B cell (primary cell): ENCODE measurements at regions not wholly inside any gene's neighbourhood (a gene's known extent, or its start where the extent isn't known, plus 50 kb on each side); places are given as distances from the start of the nearest gene placed in this dataset.

Experiments
- ATAC-seq: fragments of 200-7000 bp; cut with Tn5 transposase; one replicate; pipeline ENCODE4 v1.10.0; 2021; ENCODE audit warnings: low read depth, mild to moderate bottlenecking, moderate number of reproducible peaks, moderate library complexity
- CTCF ChIA-PET: fragments of 350-600 bp; sonication (Branson Sonifier 250); formaldehyde crosslinking; loops from one replicate; lab custom pipeline; 2021; ENCODE audit warnings: antibody characterized with exemption, inconsistent platforms; lab: Charles Lee
- POLR2A ChIA-PET: fragments of 350-600 bp; sonication (Branson Sonifier 250); formaldehyde crosslinking; loops from one replicate; lab custom pipeline; 2021; ENCODE audit warnings: antibody characterized with exemption; lab: Charles Lee
- DNase-seq: peaks from one replicate; pipeline ENCODE4 v3.0.0; 2013
- H2AFZ ChIP-seq: 2 replicates; pipeline ENCODE4 v1.6.1; 2012; ENCODE audit warnings: mild to moderate bottlenecking, low read depth, low read length; ENCODE audit not compliant: insufficient read depth, poor library complexity, severe bottlenecking
- H3K27ac ChIP-seq, 2 donors: 1 replicate in 1 of 2; 2 replicates in 1 of 2; pipeline ENCODE4 v1.5.1; 2012 to 2013; ENCODE audit warnings: low read length in 2 of 2, mild to moderate bottlenecking in 2 of 2, moderate library complexity in 1 of 2
- H3K27me3 ChIP-seq, 4 experiments: fragments of 200-600 bp in 1 of 4; sonication (generic) in 1 of 4; replicated peaks in 1 of 4; 1 replicate in 2 of 4; 2 replicates in 2 of 4; pipeline versions ENCODE4 v1.6.1 to v1.7.0; 2013 to 2016; ENCODE audit warnings: low read length in 3 of 4, mild to moderate bottlenecking in 2 of 4, mixed read lengths in 1 of 4, moderate library complexity in 1 of 4; ENCODE audit not compliant: insufficient read depth in 4 of 4, control insufficient read depth in 3 of 4; ENCODE audit errors: control extremely low read depth in 1 of 4
- H3K36me3 ChIP-seq, 2 experiments: replicated peaks in 1 of 2; 1 replicate in 1 of 2; 2 replicates in 1 of 2; pipeline versions ENCODE4 v1.6.1 to v1.7.1; 2013; ENCODE audit warnings: low read length in 1 of 2; ENCODE audit not compliant: insufficient read depth in 2 of 2, control insufficient read depth in 1 of 2; ENCODE audit errors: control extremely low read depth in 1 of 2, extremely low read depth in 1 of 2
- H3K4me1 ChIP-seq, 2 donors: fragments of 200-600 bp in 1 of 2; sonication (generic) in 1 of 2; 1 replicate in 1 of 2; 2 replicates in 1 of 2; pipeline versions ENCODE4 v1.5.1 to v1.6.1; 2013 to 2017; ENCODE audit warnings: low read length in 2 of 2; ENCODE audit not compliant: control insufficient read depth in 2 of 2, insufficient read depth in 2 of 2
- H3K4me2 ChIP-seq: replicated peaks from 2 replicates; pipeline ENCODE3; 2012; ENCODE audit warnings: mild to moderate bottlenecking, low read depth, low read length; ENCODE audit not compliant: poor library complexity, severe bottlenecking
- H3K4me3 ChIP-seq, 5 experiments: fragments of 200-600 bp in 1 of 5; sonication (generic) in 1 of 5; 1 replicate in 3 of 5; 2 replicates in 2 of 5; pipeline versions ENCODE4 v1.5.1 to v1.7.0; 2011 to 2016; ENCODE audit warnings: low read length in 4 of 5, mild to moderate bottlenecking in 4 of 5, low read depth in 2 of 5, control low read depth in 1 of 5, moderate library complexity in 1 of 5; ENCODE audit not compliant: insufficient read depth in 1 of 5; ENCODE audit errors: control extremely low read depth in 1 of 5, extremely low read depth in 1 of 5
- H3K79me2 ChIP-seq: fragments of 200-600 bp; sonication (generic); one replicate; pipeline ENCODE4 v1.6.0; 2016; ENCODE audit warnings: low read length; ENCODE audit not compliant: control insufficient read depth, insufficient read depth
- H3K9ac ChIP-seq: fragments of 200-600 bp; sonication (generic); 2 replicates; pipeline ENCODE4 v1.6.1; 2017; ENCODE audit warnings: mild to moderate bottlenecking, low read length, moderate library complexity
- H3K9me3 ChIP-seq, 3 donors: one replicate each; pipeline versions ENCODE4 v1.6.1 to v1.7.1; 2013; ENCODE audit warnings: low read length in 2 of 3; ENCODE audit not compliant: control insufficient read depth in 2 of 3, insufficient read depth in 1 of 3; ENCODE audit errors: control extremely low read depth in 1 of 3
- H4K20me1 ChIP-seq: 2 replicates; pipeline ENCODE4 v1.6.0; 2012; ENCODE audit warnings: mild to moderate bottlenecking, low read length; ENCODE audit not compliant: insufficient read depth, control insufficient read depth, poor library complexity, severe bottlenecking
- H3K27ac Mint-ChIP-seq: one replicate; pipeline ENCODE4 v1.8.0; 2021; ENCODE audit warnings: mixed read lengths
- H3K27me3 Mint-ChIP-seq: one replicate; pipeline ENCODE4 v1.8.0; 2021; ENCODE audit warnings: mixed read lengths
- H3K4me1 Mint-ChIP-seq: one replicate; pipeline ENCODE4 v1.8.0; 2021; ENCODE audit warnings: mixed read lengths
- H3K4me3 Mint-ChIP-seq: one replicate; pipeline ENCODE4 v1.8.0; 2021; ENCODE audit warnings: mixed read lengths
- H3K9me3 Mint-ChIP-seq: one replicate; pipeline ENCODE4 v1.8.0; 2022; ENCODE audit warnings: mixed read lengths; ENCODE audit not compliant: insufficient read depth
- EZH2 ChIP-seq: IDR thresholded peaks from 2 replicates; pipeline ENCODE4 v1.6.1; 2012; ENCODE audit warnings: borderline replicate concordance, low read depth, mild to moderate bottlenecking, moderate library complexity, low read length; ENCODE audit not compliant: insufficient read depth, poor library complexity, severe bottlenecking
- WGBS: methylation state at CpG from one replicate; pipeline ENCODE4 v1.1.5; 2013; ENCODE audit warnings: missing lambda C conversion rate; ENCODE audit not compliant: insufficient coverage; 5-methylcytosine and 5-hydroxymethylcytosine counted together
- intact Hi-C: fragments of 100-400 bp; cut with micrococcal nuclease; formaldehyde crosslinking; loops from one replicate; pipeline ENCODE4 v1.10.0; 2022
- TF ChIP-seq, protein P1 (sequence below): fragments of 200-600 bp; IDR thresholded peaks from one replicate; pipeline ENCODE4 v1.8.0; 2022; ENCODE audit warnings: antibody characterized with exemption, mild to moderate bottlenecking

DNA sequence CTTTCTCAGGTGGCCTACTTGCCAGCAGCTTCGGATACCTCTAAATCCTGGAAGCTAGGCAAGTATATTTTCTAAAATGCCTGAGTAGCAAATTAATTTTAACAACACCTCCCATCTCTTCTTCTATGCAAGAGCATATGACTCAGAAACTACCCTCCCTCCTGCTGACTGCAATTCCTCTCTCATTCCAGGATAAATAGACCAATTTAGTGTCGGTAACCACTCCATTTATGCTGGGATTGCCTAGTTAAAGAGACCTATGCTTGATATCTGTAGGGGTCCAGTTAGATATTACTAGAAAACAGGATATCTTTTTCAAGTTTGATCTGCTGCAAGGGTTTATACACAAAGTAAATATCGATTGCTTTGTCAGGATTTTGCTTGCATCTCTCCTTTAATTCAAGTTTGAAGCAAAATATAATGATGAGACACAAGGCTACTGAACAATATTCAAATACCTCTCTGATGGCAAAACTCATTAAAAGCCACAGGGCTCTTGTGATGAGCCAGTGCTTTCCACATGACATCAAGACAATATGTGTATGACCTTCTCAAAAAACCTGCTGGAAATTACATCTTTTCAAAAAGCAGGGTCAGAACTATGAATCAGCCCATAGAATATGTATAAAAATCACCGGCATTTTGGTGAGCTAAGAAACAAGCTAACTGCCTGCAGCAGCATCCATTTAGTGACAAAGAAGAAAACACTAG, 491.6 kb upstream of the NECTIN3 start:
- H4K20me1 ChIP-seq, result no peaks in the 10 kb centered on the region
- H3K27me3 ChIP-seq, result no peaks in the 10 kb centered on the region
- H3K4me3 Mint-ChIP-seq, result no peak overlapping the region
- no peaks in the 10 kb centered on the region for H3K36me3 ChIP-seq
- H3K27ac ChIP-seq, result no peak overlapping the region
- POLR2A ChIA-PET, result no interaction called here
- no peak overlapping the region for H3K9ac ChIP-seq
- ATAC-seq (no peak), DNase-seq (no peak)
- no peaks in the 10 kb centered on the region for H3K27me3 Mint-ChIP-seq
- TF ChIP-seq, protein P1, sequence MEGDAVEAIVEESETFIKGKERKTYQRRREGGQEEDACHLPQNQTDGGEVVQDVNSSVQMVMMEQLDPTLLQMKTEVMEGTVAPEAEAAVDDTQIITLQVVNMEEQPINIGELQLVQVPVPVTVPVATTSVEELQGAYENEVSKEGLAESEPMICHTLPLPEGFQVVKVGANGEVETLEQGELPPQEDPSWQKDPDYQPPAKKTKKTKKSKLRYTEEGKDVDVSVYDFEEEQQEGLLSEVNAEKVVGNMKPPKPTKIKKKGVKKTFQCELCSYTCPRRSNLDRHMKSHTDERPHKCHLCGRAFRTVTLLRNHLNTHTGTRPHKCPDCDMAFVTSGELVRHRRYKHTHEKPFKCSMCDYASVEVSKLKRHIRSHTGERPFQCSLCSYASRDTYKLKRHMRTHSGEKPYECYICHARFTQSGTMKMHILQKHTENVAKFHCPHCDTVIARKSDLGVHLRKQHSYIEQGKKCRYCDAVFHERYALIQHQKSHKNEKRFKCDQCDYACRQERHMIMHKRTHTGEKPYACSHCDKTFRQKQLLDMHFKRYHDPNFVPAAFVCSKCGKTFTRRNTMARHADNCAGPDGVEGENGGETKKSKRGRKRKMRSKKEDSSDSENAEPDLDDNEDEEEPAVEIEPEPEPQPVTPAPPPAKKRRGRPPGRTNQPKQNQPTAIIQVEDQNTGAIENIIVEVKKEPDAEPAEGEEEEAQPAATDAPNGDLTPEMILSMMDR, result no peak
- no peak for TF ChIP-seq EZH2
- no CpG with 5 or more reads among the region's 4 CpGs for WGBS
- no peak overlapping the region for H2AFZ ChIP-seq
- H3K4me3 ChIP-seq, result no peak overlapping the region
- no peaks in the 10 kb centered on the region for H3K4me1 Mint-ChIP-seq
- H3K27ac Mint-ChIP-seq, result no peak overlapping the region
- H3K9me3 Mint-ChIP-seq, result no peaks in the 10 kb centered on the region
- no peaks in the 10 kb centered on the region for H3K79me2 ChIP-seq
- no peak overlapping the region for H3K4me2 ChIP-seq
- H3K4me1 ChIP-seq, result no peaks in the 10 kb centered on the region
- intact Hi-C loops, result no loop called here
- CTCF ChIA-PET, result no interaction called here
- H3K9me3 ChIP-seq, result no peaks in the 10 kb centered on the region

- no peak overlapping the region for H3K4me2 ChIP-seq
- Mint-ChIP-seq H3K27me3 (no peaks in the 10 kb centered on the region), H3K9me3 (no peaks in the 10 kb centered on the region), H3K4me3 (no peak overlapping the region), H3K4me1 (no peaks in the 10 kb centered on the region), H3K27ac (no peak overlapping the region)
- no peak overlapping the region for H3K27ac ChIP-seq
- H3K9ac ChIP-seq, result no peak overlapping the region
- H2AFZ ChIP-seq, result no peak overlapping the region
- ATAC-seq, result no peak
- no peak for DNase-seq
- POLR2A ChIA-PET, result no interaction called here
- H4K20me1 ChIP-seq, result no peaks in the 10 kb centered on the region
- no peaks in the 10 kb centered on the region for H3K27me3 ChIP-seq
- H3K4me1 ChIP-seq, result no peaks in the 10 kb centered on the region
- H3K79me2 ChIP-seq, result no peaks in the 10 kb centered on the region
- no peaks in the 10 kb centered on the region for H3K9me3 ChIP-seq
- no peak overlapping the region for H3K4me3 ChIP-seq
- no CpG with 5 or more reads among the region's 3 CpGs for WGBS
- CTCF ChIA-PET, result no interaction called here
- intact Hi-C loops, result no loop called here
- TF ChIP-seq, protein P1, result no peak
- no peak for TF ChIP-seq EZH2
- H3K36me3 ChIP-seq, result no peaks in the 10 kb centered on the region
Measured at GRCh38 chr3:110583373-110583935, 488.2 kb upstream of the NECTIN3 start.
